Daoy (cell line): ENCODE measurements at regions not wholly inside any gene's neighbourhood (a gene's known extent, or its start where the extent isn't known, plus 50 kb on each side); places are given as distances from the start of the nearest gene placed in this dataset.

Source experiments
- DNase-seq: peaks from one replicate; pipeline ENCODE4 v3.0.0-alpha.2; 2015; ENCODE audit warnings: low read depth

GRCh38 chr14:98162856-98163805 lies 1108.9 kb downstream of the BCL11B start:
- DNase-seq = no peak

DNA sequence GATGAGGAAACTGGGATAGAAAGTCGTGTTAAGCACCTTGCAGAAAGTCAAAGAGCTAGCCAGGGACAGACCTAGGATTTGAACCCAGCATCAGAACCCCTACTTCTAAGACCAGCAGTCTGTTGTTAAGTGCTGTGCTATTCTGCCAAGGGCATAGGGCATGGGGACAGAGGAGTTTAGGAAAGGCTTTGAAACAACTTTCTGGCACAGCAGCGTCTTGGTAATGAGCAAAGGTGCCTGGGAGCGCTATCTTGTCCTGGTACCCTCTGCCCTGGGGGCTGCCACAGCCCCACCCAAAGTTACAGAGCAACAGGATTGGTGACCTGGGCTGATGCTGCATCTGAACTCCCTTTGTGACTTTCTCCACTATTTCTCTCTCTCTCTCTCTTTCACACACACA lies 1108.1 kb downstream of the BCL11B start:
- no peak for DNase-seq

GRCh38 chr14:98165976-98166375 lies 1106.0 kb downstream of the BCL11B start:
- DNase-seq = no peak

- DNase-seq = no peak
These were observed 1104.7 kb downstream of the BCL11B start for GRCh38 chr14:98167275-98167674.

- DNase-seq = no peak
These were observed 1104.3 kb downstream of the BCL11B start for GRCh38 chr14:98167705-98168104.

GRCh38 chr14:98168211-98168985 lies 1103.6 kb downstream of the BCL11B start:
- DNase-seq = no peak

DNA sequence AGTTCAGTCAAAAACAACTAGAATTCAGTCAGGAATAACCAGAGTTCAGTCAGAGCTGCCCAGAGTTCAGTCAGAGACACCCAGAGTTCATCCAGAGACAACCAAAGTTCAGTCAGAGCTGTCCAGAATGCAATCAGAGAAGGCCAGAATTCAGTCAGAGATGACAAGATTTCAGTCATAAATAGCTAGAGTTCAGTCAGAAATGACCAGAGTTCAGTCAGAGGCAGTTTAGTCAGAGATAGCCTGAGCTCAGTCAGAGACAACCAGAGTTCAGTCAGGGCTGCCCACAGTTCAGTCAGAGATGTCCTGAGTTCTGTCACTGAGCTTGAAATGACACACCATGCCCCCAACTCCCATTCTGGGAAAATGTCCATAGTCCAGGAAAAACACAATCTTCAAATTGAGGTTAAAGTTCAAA lies 1102.8 kb downstream of the BCL11B start:
- no peak for DNase-seq

- DNase-seq = no peak
These were observed 1101.4 kb downstream of the BCL11B start for GRCh38 chr14:98170575-98170974.

- DNase-seq = no peak
These were observed 1100.3 kb downstream of the BCL11B start for GRCh38 chr14:98171654-98172053.

- DNase-seq = no peak
These were observed 1099.7 kb downstream of the BCL11B start for GRCh38 chr14:98172243-98172778.

DNA sequence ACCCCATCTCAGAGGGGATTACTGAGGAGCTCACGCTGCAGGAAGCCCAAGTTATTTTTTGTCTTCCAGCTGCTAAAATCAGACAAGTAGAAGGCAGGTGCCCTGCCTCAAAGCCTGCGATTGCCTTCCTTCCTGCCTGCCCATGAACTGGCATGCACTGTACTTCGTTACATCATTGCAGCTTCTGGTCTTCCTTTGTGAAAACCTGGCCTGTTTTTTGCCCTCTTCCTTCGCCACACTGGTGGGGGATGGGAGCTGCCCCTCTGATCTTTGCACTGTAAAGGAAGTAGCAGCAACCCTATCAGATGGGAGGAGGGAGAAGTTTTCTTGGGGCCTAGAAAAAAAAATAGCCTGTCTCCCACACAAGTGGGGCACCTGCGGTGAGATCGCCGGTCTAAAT lies 1098.7 kb downstream of the BCL11B start:
- DNase-seq = no peak

DNA sequence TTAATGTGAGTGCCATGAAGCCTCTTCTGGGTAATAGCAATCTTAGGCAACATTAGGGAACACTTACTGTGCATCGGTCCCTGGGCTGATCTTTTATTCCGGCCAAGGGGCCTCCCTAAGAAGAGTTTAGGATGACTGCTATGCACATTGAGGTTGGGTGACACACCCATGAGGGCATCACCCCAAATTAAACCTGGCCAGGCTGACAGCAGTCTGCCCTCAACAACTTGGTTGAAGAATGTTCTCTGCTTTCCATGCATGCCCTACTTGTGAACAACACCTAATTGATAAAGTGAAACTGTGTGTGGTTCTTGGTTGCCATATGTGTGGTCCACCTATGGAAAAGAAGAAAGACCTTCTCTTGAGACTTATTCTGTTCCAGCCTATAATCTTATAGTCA lies 1098.0 kb downstream of the BCL11B start:
- DNase-seq = no peak

DNA sequence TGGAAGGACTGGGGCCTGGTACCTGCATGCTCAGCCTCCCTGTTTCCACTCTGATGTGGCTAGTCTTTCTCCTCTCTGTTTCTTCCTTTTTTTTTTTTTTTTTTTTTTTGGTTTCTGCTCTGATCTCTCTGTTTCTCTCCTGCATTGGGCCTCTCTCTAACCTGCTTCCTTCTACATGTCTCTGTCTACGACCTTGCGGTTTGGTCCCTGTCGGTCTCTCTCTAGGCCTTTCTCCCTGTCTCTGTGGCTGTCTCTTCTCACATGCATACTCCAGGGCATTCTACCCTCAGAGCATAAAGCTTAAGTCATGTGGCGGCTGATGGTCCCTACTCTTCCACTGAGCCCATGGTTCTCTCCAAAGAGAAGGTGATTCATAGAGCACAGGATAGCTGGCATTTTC lies 1096.6 kb downstream of the BCL11B start:
- no peak for DNase-seq

- no peak for DNase-seq
These were observed 1096.1 kb downstream of the BCL11B start for GRCh38 chr14:98175881-98176280.

DNA sequence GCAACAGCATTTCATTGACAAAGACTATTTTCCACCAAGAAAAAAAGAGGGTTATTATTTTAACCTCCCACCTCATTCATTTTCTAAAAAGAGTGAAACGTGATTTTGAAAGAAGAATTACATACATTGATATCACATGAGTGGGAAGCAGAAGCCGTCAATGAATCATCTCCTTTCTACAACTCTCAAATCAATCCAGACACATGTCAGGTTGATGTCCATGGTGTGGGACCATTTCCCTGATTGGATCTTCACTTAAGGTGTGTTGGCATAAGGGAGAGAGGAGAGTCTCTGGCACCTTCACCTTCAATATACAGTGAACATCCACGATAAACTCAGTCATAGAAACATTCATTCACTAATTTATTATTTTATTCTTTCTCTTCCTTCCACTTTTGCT lies 1095.1 kb downstream of the BCL11B start:
- no peak for DNase-seq

DNA sequence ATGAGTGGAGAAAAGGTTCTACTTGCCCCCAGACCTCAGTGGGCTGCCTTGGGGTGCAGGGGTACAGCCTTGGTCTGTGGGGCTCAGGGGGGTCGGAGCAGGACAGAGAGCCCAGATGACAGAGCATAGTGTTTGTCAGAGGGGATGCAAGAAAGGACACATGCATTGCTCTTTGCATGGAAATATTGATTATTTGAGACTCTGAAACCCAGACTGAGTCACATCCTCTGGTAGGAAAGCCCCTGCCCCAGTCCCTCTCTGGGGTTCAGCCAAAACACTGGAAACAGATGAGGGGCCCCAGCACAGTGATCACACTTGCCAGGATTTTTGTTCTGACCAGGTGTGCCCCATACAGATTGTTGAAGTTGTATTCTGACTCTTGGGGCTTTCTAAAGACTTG lies 1094.4 kb downstream of the BCL11B start:
- no peak for DNase-seq

DNA sequence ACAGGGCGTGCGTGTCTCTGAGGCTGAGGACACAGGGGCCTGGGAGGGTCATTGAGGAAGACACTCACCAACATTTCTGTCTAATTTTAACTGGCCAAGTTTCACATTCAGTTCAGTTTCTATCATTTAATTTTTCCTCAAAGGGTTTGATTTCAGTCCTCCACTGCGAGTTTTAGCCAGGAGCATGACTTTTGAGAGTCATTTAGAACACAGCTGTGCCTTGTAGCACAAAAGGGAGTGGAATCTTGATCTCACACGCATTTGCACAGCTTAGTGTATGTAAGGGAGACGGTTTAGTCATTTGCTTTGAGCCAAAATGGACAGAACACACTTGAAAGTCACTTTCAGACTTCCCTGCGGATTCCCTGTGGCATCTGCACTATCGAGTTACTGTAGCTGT lies 1090.8 kb downstream of the BCL11B start:
- DNase-seq = no peak

GRCh38 chr14:98181768-98182167 lies 1090.2 kb downstream of the BCL11B start:
- DNase-seq = no peak

DNA sequence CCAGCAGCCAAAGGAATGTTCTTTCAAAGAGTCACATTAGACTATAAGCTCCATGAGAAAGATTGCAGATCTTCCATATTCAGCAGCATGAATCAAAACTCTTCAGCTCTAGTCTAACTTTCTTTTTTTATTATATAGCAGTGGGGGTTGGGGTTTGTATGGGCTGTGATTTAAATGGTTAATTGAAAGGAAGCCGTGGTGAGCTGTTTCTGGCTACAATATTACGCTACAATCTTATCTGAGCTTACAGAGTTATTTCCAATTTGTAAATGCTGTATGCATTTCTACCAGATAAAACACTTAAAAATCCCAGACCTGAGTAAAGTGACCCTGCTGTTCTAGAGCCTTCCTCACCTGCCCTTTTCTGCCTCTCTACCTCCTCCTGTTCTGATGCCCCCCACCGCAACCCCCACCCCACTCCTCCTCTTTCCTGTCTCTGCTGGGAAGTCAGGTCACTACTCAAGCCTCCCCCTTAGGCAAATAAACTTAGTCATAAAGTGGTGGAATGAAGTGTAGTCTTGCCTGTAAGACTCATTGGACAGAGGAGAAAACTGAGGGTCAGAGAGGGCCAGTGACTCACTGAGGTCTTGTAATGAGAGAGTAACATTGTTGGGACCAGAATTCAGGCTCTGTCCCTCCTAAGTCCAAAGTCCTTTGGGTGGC lies 1089.5 kb downstream of the BCL11B start:
- DNase-seq = peak; percentile 67

GRCh38 chr14:98183556-98183955 lies 1088.4 kb downstream of the BCL11B start:
- DNase-seq = no peak

- no peak for DNase-seq
These were observed 1087.5 kb downstream of the BCL11B start for GRCh38 chr14:98184457-98184856.

- no peak for DNase-seq
These were observed 1087.0 kb downstream of the BCL11B start for GRCh38 chr14:98185036-98185435.
